ENCODE measurements at regions not wholly inside any gene's neighbourhood (a gene's known extent, or its start where the extent isn't known, plus 50 kb on each side); places are given as distances from the start of the nearest gene placed in this dataset.

DNA sequence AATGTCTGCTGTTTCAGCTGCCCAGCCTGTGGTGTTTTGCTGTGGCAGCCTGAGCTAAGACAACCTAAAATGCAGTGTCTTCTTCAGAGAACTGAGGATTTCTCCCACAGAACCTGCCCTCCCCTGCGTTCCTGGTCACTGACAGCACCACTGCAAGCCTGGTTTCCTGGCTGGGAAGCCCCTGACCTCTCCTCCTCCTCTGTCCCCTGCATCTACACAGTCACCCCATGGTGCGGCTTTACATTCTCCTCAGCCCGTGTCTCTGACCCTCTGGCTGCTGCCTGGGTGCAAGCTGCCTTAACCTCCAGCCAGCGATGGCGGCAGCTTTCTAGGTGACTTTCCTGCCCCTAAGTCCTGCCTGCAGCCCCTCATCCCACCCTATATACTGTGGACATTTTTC is 337.3 kb upstream of the ZNF32 start:
- no peak overlapping the region for H3K4me3 ChIP-seq (ENCODE audit: control insufficient read depth, low read depth, low read length)
- TF ChIP-seq, protein P1, sequence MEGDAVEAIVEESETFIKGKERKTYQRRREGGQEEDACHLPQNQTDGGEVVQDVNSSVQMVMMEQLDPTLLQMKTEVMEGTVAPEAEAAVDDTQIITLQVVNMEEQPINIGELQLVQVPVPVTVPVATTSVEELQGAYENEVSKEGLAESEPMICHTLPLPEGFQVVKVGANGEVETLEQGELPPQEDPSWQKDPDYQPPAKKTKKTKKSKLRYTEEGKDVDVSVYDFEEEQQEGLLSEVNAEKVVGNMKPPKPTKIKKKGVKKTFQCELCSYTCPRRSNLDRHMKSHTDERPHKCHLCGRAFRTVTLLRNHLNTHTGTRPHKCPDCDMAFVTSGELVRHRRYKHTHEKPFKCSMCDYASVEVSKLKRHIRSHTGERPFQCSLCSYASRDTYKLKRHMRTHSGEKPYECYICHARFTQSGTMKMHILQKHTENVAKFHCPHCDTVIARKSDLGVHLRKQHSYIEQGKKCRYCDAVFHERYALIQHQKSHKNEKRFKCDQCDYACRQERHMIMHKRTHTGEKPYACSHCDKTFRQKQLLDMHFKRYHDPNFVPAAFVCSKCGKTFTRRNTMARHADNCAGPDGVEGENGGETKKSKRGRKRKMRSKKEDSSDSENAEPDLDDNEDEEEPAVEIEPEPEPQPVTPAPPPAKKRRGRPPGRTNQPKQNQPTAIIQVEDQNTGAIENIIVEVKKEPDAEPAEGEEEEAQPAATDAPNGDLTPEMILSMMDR (IDR thresholded peaks at IDR 0.05; ENCODE audit: control insufficient read depth, insufficient read depth, low read depth, low read length, missing control alignments), result no peak
- DNase-seq (ENCODE audit: low read depth), result no peak

DNA sequence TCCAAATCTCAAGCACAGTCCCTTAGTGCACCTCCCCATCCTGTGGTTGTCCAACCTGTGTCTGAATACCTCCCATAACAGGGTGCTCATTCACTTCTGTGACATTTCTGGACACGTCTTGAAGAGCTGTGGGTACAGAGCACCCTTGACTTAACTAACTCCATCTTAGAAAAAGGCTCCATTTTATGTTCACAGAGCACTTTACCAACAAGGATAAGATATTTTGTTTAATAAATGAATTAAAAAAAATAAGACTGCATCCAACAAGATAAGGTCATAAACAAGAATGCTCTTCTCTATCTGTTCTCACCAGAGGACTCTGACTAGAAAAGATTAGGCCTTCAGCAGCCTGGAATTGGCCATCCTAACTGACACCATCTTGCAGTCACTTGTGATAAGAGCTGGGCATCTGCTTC is 335.2 kb upstream of the ZNF32 start:
- TF ChIP-seq, protein P1 (IDR thresholded peaks at IDR 0.05; ENCODE audit: control insufficient read depth, insufficient read depth, low read depth, low read length, missing control alignments), result no peak

DNA sequence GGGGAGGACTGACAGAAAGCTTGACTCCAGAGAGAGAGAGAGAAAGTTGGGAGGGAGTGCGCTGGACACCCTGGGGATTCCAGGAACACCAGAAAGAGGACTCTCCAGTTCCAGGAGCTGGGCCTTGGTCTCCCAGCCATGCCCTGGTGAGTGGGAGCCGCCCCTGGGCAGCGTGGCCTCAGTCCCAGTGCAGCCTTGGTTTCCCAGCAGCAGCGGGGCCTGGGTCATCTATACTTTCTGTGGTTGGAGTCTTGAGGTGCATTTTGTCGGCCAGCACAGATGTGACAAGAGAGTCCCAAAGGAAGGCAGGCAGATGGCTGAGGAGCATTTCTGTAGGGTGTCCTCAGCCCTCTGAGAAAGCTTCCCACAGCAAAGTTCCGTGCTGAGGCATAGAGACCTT is 334.7 kb upstream of the ZNF32 start:
- no peak for DNase-seq (ENCODE audit: low read depth)
- H3K4me3 ChIP-seq (ENCODE audit: control insufficient read depth, low read depth, low read length), result no peak overlapping the region
- TF ChIP-seq, protein P1 (IDR thresholded peaks at IDR 0.05; ENCODE audit: control insufficient read depth, insufficient read depth, low read depth, low read length, missing control alignments), result no peak

More for the DNA sequence above, 335.2 kb upstream of the ZNF32 start:
- DNase-seq (ENCODE audit: low read depth), result no peak
- no peak overlapping the region for H3K4me3 ChIP-seq (ENCODE audit: control insufficient read depth, low read depth, low read length)

DNA sequence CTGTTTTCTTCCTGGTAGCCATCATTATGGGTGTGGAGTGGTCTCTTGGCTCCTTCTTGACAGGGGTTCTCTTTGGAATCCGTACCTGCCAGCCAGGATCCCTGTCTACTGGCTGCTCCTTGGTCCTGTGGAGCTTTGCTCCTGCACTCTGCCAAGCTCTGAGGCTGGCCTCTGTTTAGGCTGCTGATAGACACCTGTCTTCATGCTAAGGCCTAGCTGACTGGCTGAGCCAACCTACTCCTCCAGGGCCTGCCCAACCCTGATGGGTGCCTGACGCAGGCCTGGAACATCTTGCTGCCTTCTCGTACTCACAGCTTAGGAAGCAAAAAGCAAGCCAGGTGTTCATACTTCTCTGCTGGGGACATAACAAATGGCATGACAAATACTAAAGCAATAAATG is 333.6 kb upstream of the ZNF32 start:
- no peak for DNase-seq (ENCODE audit: low read depth)
- H3K4me3 ChIP-seq (ENCODE audit: control insufficient read depth, low read depth, low read length), result no peak overlapping the region
- TF ChIP-seq, protein P1 (IDR thresholded peaks at IDR 0.05; ENCODE audit: control insufficient read depth, insufficient read depth, low read depth, low read length, missing control alignments), result no peak

DNA sequence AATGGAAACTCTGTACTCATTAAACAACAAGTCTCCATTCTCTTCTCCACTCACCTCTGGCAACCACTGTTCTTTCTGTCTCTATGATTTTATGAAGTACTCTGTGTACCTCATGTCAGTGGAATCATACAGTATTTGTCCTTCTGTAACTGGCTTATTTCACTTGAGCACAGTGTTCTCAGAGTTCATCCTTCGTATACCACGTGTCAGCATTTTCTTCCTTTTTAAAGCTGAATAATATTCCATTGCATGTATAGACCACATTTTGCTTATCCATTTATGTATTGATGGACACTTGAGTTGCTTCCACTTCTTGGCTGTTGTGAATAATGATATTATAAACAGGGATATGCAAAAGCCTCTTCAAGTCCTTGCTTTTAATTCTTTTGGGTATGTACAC is 333.0 kb upstream of the ZNF32 start:
- no peak for DNase-seq (ENCODE audit: low read depth)
- TF ChIP-seq, protein P1 (IDR thresholded peaks at IDR 0.05; ENCODE audit: control insufficient read depth, insufficient read depth, low read depth, low read length, missing control alignments), result no peak
- no peak overlapping the region for H3K4me3 ChIP-seq (ENCODE audit: control insufficient read depth, low read depth, low read length)

DNA sequence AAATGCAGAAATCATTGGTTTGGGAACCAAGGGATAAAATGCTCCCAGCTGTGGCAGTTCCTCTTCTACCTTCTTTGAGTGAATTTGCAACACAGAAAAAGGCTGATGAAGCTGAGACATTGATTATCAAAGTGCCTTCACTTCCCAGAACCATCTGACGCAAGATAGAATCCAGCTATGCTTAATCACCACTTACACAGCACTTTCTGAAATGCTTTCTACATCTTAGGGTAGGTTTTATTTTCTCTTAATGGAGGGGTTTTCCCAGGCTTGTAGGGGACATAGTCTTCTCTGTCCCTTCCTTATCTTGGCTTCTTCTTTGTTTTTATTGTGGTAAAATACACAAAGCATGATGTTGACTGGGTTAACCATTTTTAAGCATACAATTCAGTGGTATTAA is 332.6 kb upstream of the ZNF32 start:
- peak; percentile 35 for DNase-seq (ENCODE audit: low read depth)
- no peak overlapping the region for H3K4me3 ChIP-seq (ENCODE audit: control insufficient read depth, low read depth, low read length)
- TF ChIP-seq, protein P1 (IDR thresholded peaks at IDR 0.05; ENCODE audit: control insufficient read depth, insufficient read depth, low read depth, low read length, missing control alignments), result no peak

DNA sequence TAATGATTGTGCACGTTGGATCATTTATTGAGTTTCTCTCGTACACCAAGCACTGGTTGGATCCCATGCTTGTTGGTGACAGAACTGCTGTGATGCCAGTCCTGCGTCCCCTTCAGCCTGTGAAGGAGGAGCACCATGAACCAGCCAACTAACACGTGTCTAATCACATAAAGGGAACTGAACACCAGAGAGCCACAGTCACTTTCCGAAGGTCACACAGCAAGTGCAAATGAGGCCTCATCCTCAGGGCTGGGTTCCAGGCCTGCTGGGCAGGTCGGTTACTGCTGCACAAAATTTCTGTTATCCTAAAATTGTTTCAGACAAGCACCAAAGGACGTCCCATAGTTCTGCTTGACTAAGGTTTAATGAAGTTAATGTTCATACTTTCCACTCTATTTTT is 332.0 kb upstream of the ZNF32 start:
- TF ChIP-seq, protein P1 (IDR thresholded peaks at IDR 0.05; ENCODE audit: control insufficient read depth, insufficient read depth, low read depth, low read length, missing control alignments), result no peak
- DNase-seq (ENCODE audit: low read depth), result no peak
- no peak overlapping the region for H3K4me3 ChIP-seq (ENCODE audit: control insufficient read depth, low read depth, low read length)
